ENCODE measurements at regions not wholly inside any gene's neighbourhood (a gene's known extent, or its start where the extent isn't known, plus 50 kb on each side); places are given as distances from the start of the nearest gene placed in this dataset.

GRCh38 chrX:3940000-3940610, 226.7 kb upstream of the PRKX start:
- TF ChIP-seq CTCF (IDR thresholded peaks at IDR 0.05; ENCODE audit: low read length) = peak; percentile 46; the same call in 1 of the 2 replicates
- no peak for TF ChIP-seq EZH2 (IDR thresholded peaks at IDR 0.05; ENCODE audit: borderline replicate concordance, low read length)

All from OCI-LY1 (cell line).